HepG2 (cell line): ENCODE measurements at regions not wholly inside any gene's neighbourhood (a gene's known extent, or its start where the extent isn't known, plus 50 kb on each side); places are given as distances from the start of the nearest gene placed in this dataset.

Source experiments
- GATA4 ChIP-seq: sonication (generic); IDR thresholded peaks from 2 replicates; pipeline ENCODE4 v1.6.1; 2016; ENCODE audit warnings: antibody characterized with exemption, low read depth, borderline replicate concordance
- PHF21A ChIP-seq: sonication (generic); formaldehyde crosslinking; IDR thresholded peaks from 2 replicates; pipeline ENCODE4 v1.5.0; 2020; ENCODE audit warnings: mild to moderate bottlenecking, missing genetic modification reagents
- THAP11 ChIP-seq: IDR thresholded peaks from 2 replicates; pipeline ENCODE4 v1.6.1; 2016; ENCODE audit warnings: missing biosample characterization, missing genetic modification reagents
- THRA ChIP-seq: sonication (generic); formaldehyde crosslinking; IDR thresholded peaks from 2 replicates; pipeline ENCODE4 v1.4.0; 2020; ENCODE audit warnings: missing genetic modification reagents, borderline replicate concordance
- ZFAT ChIP-seq: sonication (generic); formaldehyde crosslinking; conservative IDR thresholded peaks from 2 replicates; pipeline ENCODE4 v1.8.1; 2023; ENCODE audit warnings: missing genetic modification reagents, inconsistent platforms
- ZIK1 ChIP-seq: sonication (generic); formaldehyde crosslinking; IDR thresholded peaks from 2 replicates; pipeline ENCODE4 v1.5.0; 2020; ENCODE audit warnings: mild to moderate bottlenecking, low read depth, missing genetic modification reagents, borderline replicate concordance
- ZMYM3 ChIP-seq: sonication (generic); formaldehyde crosslinking; IDR thresholded peaks from 2 replicates; pipeline ENCODE4 v1.5.1; 2020; ENCODE audit warnings: mild to moderate bottlenecking, missing genetic modification reagents
- ZNF225 ChIP-seq: sonication (generic); formaldehyde crosslinking; IDR thresholded peaks from 2 replicates; pipeline ENCODE4 v1.4.0; 2020; ENCODE audit warnings: mild to moderate bottlenecking, missing genetic modification reagents
- ZNF251 ChIP-seq: sonication (generic); formaldehyde crosslinking; IDR thresholded peaks from 2 replicates; pipeline ENCODE4 v1.9.0; 2021; ENCODE audit warnings: mild to moderate bottlenecking, missing genetic modification reagents
- ZNF318 ChIP-seq: sonication (generic); formaldehyde crosslinking; IDR thresholded peaks from 2 replicates; pipeline ENCODE4 v1.4.0; 2020; ENCODE audit warnings: mild to moderate bottlenecking, missing genetic modification reagents
- ZNF414 ChIP-seq: sonication (generic); formaldehyde crosslinking; IDR thresholded peaks from 2 replicates; pipeline ENCODE4 v1.5.0; 2020; ENCODE audit warnings: missing genetic modification reagents
- ZNF772 ChIP-seq: sonication (generic); formaldehyde crosslinking; IDR thresholded peaks from 2 replicates; pipeline ENCODE4 v1.5.0; 2020; ENCODE audit warnings: mild to moderate bottlenecking, missing genetic modification reagents
- TF ChIP-seq, protein P1 (sequence below): sonication (generic); formaldehyde crosslinking; IDR thresholded peaks from 2 replicates; pipeline ENCODE4 v1.8.0; 2022; ENCODE audit warnings: missing genetic modification reagents, mild to moderate bottlenecking, inconsistent platforms, borderline replicate concordance
- TF ChIP-seq, protein P2 (sequence below): sonication (generic); formaldehyde crosslinking; conservative IDR thresholded peaks from 2 replicates; pipeline ENCODE4 v1.8.0; 2022; ENCODE audit warnings: low read depth, missing genetic modification reagents

DNA sequence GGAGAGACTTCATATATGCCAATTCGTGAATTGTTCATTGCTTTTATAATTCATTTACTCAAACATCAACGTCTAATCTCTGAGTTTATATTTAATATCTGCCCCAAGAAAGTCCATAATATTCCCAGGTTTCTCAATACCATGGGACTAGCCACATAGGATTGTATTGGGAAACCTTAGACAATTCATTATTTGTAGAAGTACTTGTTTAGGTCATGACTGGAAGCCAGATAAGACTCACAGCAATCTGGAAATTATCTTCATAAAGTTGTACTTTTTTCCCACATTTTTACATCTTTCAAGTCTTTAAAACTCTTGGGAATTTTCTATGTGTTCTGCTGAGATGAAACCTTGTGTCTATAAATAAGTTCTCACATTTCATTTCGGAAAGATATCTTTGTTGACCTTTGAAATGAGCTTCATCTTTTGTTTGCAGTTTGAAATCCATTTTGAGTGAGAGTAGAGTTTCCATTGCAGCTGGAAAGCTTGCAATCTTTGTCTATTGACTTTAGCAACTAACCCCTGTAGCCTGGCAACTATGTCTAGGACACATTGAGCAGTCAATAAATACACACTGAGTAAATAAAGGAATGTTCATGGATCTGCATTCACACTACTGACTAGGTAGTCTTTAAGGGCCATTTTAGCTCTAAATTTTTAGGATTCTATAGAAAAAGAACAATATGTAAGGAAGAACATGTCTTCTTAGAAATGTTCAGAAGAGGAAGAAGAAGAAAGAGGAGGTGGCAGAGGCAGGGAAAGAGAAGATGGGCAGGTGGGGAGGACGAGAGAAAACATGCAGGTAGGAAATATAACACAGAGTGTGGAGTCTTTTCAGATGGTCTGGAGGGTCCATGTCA lies 154.4 kb downstream of the LRIG3 start (continued):
- TF ChIP-seq ZMYM3 (CRISPR knock-in tag) (no peak), ZFAT (CRISPR knock-in tag) (no peak), ZNF251 (CRISPR knock-in tag) (no peak), THAP11 (CRISPR knock-in tag) (peak; percentile 41; the same call in 1 of the 2 replicates), ZNF318 (no peak), GATA4 (peak; percentile 64; the same call in 1 of the 2 replicates), ZNF225 (CRISPR knock-in tag) (no peak), THRA (peak; percentile 63; the same call in 1 of the 2 replicates), PHF21A (CRISPR knock-in tag) (peak; percentile 46; the same call in 1 of the 2 replicates), ZNF772 (CRISPR knock-in tag) (no peak), ZNF414 (CRISPR knock-in tag) (no peak), ZIK1 (CRISPR knock-in tag) (no peak)
- TF ChIP-seq, protein P1, sequence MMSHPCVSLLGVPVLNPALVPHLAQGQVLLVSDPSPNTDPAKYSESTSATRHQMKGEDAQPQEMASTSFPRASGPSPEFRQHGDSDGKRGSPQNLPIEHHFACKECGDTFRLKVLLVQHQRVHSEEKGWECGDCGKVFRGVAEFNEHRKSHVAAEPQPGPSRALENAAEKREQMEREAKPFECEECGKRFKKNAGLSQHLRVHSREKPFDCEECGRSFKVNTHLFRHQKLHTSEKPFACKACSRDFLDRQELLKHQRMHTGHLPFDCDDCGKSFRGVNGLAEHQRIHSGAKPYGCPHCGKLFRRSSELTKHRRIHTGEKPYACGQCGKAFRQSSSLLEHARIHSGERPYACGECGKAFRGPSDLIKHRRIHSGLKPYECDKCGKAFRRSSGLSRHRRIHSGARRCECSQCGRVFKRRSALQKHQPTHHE (CRISPR knock-in tag) = 0 out of 2 replicates have a peak, but pooled peaks have one; percentile 30
- TF ChIP-seq, protein P2, sequence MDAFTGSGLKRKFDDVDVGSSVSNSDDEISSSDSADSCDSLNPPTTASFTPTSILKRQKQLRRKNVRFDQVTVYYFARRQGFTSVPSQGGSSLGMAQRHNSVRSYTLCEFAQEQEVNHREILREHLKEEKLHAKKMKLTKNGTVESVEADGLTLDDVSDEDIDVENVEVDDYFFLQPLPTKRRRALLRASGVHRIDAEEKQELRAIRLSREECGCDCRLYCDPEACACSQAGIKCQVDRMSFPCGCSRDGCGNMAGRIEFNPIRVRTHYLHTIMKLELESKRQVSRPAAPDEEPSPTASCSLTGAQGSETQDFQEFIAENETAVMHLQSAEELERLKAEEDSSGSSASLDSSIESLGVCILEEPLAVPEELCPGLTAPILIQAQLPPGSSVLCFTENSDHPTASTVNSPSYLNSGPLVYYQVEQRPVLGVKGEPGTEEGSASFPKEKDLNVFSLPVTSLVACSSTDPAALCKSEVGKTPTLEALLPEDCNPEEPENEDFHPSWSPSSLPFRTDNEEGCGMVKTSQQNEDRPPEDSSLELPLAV = no peak
